NCI-H1092 (cell line): ENCODE measurements at regions not wholly inside any gene's neighbourhood (a gene's known extent, or its start where the extent isn't known, plus 50 kb on each side); places are given as distances from the start of the nearest gene placed in this dataset.
"Not testable (repeated sequence)": the region's sequence is repeated elsewhere in the genome, so short reads cannot be mapped to it uniquely, and the experiment has no call there.

Experiments
- DNase-seq: peaks from one replicate; lab custom pipeline; 2025; lab: John Stamatoyannopoulos, UW

DNA sequence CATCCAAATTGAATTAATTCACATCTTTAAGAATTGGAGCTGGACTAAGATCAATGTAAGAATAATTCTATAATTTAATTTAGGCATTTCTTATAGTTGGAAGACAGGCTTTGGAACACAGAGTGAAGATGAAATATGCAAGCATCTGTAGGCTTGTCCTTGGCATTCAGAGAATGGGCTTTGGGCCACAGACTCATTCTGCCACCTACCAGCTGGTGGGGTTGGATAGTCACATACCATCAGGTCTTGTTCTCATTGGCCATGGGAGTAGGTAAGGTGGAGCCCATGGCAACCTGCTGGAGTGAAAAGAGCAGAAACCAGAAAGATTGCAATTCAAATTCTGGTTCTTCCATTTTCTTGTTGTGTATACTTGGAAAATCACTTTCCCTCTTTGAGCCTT is 300.3 kb downstream of the CYRIA start:
- DNase-seq, result no peak

DNA sequence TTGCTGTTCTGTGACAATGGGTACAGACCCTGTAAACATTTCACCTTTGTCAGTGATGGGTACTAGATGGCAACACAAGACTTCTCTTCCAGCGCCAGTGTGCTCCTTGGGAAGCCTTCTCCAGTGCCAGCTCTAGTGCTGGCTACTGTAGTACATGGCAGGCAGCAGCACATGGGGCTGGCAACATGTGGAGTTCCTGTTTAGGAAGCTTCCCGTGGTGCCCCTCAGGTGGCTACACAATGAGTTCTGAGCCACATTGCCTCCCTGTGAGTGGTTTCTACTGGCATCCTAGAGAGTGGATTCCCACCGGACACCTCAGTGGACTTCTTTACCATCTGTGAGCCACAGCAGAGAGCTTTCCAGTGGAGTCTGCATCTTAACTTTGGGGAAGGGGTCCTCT is 302.1 kb downstream of the CYRIA start:
- no peak for DNase-seq

DNA sequence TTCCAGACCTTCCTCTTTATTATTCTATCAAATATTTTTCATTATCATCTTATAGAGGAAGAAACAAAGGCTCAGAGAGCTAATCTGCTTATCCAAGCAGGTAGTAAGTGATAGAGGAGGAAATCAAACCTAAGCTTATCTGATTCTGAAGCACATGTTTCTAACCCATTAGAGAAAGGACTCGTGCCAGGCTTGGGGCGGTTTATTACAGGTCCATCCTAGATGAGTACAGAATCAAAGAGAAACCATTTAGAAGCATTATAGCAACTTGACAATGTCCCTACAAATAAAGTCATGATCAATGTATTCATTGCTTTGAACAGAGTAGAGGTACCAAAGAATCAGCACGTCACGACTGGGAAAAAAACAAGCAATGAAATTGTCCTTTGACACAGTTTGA is 303.0 kb downstream of the CYRIA start:
- DNase-seq, result no peak

DNA sequence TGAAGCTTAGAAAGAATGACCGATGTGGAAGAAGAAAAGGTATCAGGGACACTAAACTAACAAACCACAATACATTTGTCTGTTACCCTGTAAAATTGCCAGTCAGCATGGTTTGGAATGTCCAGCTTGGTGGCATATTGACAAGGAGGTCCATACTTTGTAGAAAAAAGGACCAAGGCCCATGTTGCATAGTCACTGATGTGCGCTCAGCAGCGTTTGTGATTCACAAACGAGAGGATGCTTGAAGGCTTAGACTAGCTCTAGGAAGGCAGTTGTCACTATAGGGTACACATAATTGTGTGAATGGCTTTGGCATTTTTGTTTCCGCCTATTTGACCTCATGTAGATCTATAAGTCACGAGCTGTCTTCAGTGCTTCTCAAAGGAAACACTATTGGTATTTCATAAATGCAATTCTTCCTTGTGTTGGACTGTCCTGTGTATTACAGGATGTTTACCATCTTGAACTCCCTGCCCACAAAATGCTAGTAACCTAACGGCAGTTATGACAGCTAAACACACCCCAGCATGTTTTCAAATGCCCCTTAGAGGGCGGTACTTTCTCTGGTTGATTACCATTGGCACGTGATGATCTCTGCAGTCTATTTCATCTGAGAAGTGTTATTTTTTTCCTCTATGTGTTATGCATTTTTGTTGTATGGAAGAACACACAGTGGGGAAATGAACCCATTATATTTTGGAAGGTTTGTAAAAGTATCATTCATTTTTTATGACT is 304.2 kb downstream of the CYRIA start:
- DNase-seq, result no peak

DNA sequence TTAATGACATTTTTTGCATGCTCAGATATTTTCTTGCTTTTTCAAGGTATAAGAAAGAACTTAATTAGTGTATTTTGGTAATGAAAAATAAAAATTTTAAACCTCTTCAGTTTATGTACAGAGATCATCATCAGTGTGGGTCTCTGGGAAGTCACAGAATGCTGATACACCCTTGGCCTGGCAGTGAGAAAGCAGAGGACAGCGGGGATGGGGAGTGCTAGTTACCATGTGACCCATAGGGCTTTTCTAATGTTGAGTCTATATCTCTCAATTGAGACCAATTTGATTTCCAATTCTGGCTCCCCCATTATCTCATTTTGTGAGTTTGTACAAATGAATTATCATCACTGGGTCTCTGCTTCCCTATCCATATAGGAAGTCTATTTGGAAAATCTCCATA is 305.7 kb downstream of the CYRIA start:
- no peak for DNase-seq

DNA sequence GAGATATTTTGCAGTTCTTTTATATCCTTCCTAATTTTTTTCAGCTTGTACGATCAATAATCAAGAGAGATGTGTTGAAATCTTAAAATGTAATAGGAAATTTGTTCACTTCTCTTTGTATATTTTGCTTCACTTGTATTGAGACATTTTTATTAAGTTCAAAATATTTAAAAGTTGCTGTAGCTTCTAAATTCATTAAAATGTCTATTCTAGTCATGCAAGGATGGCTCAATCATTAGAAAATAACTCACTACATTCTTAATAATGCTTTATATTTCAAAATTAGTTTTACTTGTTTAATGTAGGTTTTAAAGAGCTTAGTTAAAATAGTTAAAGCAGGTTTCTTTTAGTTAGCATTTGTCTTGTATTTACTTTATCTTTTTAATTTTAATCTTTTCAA is 308.4 kb downstream of the CYRIA start:
- no peak for DNase-seq

DNA sequence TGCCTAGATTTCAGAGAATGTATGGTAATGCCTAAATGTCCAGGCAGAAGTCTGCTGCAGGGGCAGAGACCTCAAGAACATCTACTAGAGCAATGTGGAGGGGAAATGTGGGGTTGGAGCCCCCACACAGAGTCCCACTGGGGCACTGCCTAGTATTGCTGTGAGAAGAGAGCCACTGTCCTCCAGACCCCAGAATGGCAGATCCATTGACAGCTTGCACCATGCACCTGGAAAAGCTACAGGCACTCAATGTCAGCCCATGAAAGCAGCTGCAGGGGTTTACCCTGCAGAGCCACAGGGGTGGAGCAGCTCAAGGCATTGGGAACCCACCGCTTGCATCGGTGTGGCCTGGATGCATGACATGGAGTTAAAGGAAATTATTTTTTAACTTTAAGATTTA is 314.1 kb downstream of the CYRIA start:
- DNase-seq, result no peak

DNA sequence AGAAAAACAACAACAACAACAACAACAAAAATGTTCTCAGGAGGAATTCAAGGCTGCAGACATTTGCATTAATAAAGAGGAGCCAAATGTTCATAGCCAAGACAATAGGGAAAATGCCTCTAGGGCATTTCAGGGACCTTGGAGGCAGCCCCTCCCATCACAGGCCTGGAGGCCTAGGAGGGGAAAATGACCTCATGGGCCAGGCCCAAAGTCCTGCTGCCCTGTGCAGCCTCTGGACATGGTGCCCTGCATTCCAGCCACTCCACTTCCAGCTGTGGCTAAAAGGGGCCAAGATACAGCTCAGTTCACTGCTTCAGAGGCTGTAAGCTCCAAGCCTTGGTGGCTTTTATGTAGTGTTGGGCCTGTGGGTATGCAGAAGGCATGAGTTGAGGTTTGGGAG is 314.5 kb downstream of the CYRIA start:
- DNase-seq, result no peak

DNA sequence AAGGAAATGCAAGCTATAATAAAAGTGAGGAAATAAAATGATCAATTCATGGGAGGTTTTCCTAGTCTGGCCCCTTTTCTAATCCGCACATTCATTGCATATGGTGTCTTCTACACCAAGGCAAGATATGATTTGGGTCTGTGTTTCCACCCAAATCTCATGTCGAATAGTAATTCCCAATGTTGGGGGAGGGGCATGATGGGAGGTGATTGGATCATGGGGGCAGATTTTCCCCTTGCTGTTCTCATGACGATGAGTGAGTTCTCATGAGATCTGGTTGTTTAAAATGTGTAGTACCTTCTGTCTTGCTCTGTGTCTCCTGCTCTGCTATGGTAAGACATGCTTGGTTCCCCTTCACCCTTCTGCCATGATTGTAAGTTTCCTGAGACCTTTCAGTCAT is 315.4 kb downstream of the CYRIA start:
- no peak for DNase-seq

DNA sequence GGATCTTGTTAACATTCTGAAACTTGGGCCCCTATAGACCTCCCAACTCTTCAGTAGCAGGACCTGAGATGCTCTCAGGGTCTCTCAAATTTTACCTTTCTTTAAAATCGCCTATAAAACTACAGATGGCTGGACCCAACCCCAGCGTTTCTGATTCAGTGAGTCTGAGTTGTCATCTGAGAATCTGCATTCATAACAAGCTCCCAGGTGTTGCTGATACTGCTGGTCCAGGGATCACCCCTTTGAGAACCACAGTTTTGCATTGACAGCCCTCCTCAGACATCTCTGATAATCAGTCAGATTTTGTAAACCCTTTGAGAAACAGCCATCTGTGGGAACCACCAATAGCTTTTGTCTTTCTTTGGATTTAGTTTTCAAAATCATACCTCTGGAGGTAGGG is 315.8 kb downstream of the CYRIA start:
- DNase-seq, result no peak

DNA sequence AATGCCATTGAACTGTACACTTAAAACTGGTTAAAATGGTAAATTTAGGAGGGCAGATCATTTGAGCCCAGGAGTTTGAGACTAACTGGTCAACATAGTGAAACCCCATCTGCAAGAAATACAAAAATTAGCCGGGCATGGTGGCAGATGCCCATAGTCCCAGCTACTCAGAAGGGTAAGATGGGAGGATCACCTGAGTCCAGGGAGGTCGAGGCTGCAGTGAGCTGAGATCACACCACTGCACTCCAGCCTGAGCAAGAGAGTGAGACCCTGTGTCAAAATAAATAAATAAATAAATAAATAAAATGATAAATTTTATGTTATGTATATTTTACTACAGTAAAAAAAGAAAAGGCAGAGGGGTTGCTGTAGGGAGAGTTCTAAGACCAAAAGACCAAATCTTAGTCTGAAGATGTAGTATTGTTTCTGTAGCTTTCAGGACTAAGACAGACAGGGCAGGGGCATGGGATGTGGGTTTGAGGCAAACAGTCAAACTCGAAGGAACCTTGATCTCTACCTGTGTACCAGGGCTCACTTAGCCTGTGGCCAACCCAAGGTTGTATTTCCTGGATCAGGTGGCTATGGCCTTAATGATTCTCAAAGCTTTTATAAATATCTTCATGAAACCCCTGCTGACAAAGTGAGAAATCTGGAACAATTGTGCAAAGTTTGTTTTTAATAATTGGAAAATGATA is 316.7 kb downstream of the CYRIA start:
- no peak for DNase-seq

DNA sequence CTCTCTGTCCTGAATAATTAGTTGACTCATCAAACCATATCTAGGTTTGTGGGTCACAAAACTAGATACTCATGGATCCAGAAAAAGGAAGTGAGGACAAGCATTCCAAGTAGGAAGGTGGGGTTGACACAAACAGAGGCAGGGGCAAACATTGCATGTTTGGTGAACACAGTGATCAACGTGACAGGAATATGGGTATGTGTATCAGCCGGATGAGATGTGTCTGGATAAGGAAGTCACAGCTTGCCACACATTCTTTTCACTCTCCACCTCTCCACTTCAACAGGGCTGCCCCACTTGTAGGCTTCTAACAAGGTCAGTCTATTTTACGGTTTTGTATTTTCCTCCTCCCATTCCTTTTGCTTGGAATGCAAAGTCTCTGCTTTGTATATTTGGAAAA is 319.0 kb downstream of the CYRIA start:
- no peak for DNase-seq

DNA sequence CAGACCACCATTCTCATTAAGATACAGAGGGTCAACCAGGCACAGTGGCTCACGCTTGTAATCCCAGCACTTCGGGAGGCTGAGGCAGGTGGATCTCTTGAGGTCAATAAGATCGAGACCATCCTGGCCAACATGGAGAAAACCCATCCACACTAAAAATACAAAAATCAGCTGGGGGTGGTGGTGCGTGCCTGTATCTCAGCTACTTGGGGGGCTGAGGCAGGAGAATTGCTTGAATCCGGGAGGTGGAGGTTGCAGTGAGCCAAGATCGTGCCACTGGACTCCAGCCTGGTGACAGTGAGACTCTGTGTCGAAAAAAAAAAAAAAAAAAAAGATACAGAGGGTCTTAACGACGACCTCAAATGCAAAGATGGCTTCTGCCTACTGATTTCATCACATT is 320.4 kb downstream of the CYRIA start:
- not testable (repeated sequence) for DNase-seq

DNA sequence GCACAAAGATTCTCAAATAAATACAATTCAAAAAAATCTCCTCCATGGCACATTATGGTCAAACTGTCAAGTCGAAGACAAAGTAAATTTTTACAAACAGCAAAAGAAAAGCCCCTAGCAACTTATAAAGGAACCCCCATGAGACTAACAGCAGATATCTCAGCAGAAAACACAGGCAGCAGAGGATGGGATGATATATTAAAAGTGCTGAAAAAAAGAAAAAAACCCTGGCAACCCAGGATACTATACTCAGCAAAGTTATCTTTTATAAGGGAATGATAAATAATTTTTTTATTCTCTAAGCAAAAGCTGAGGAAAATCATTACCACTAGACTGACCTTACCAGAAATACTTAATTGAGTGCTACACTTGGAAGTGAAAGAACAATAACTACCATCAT is 326.4 kb downstream of the CYRIA start:
- no peak for DNase-seq

DNA sequence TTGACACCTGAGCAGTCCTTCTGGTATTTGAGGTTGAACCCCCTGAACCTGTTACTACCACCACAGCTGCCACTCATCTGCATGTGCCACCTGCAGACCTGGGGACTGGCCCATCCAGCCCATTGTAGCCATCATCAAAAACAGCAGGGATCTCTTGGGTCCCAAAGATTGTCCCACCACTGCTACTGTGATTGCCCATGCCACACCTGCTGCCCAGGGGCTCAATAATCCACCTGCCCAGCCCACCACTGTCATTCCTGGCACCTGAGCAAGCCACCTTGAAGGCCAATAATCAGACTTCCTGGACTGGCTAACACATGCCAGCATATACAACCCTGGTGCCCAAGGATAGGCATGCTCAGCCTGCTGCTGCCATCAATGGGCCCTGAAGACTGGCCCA is 327.6 kb downstream of the CYRIA start:
- DNase-seq, result no peak

DNA sequence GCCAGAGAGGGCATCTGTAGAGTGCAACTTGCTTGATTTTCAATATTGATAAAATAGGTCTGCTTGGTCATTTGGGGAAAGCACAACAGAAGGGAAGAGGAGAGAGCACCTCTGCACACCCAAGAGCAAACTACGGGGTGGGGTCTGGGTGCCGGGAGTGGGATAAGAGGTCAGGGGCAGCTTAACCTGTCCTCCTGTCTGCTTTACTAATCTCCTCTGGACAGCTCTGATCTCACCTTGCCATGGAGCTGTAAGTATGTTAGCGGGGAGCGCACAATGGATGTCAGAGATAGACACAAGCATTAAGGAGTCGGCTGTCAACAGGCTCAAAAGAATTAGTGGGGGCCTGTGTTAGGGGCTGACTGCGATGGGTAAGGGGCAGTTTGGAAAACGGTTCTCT is 328.7 kb downstream of the CYRIA start:
- no peak for DNase-seq

DNA sequence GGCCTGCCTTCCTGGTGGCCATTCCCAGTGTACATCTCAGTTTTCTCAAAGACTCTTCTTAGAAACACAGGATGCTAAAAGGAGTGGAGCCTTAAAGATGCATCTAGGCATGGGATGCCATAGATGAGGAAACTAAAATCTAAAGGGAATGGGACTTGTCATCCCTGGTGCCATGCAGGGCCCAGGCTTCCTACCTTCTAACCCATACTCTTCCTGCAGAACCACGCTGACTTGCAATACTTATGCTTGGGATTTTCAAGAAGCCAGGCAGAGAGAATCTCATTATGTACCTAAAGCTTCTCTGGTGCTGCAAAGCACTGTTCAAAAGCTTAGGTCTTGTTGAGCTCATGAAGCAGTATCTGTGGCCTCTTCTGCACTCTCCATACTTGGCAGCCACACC is 329.1 kb downstream of the CYRIA start:
- no peak for DNase-seq

DNA sequence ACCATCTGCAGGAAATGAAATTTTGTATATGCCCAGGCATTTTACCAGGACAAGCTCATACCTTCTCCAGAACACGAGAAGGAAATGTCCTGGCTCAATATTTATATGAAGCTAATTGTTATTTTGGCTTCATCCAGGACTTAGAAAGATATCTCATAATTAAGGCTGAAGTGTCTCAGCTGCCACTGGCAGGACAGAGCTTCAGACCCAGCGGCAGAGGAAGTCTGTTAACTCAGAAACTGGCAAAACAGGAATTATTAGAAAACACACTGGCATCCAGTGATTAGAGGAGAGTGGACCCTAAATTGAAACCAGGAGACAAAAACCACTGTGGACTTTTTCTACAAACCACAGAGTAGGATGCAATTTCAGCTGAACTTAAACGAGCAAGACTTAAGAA is 329.7 kb downstream of the CYRIA start:
- DNase-seq, result no peak

DNA sequence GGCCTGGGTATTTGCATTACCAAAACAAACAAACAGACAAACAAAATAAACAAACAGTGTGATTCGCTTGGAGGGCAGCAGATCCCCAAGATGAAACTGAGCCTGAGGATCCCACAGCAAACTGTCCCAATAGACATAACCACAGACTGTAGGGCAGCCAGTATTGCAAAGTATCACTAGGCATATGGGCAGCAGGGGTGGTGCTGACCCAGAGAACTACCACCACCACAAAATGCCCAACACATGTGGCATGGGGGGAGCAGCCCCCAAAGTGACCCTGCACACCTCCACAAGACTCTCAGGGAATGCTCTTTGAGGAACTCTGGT is 330.1 kb downstream of the CYRIA start:
- no peak for DNase-seq

DNA sequence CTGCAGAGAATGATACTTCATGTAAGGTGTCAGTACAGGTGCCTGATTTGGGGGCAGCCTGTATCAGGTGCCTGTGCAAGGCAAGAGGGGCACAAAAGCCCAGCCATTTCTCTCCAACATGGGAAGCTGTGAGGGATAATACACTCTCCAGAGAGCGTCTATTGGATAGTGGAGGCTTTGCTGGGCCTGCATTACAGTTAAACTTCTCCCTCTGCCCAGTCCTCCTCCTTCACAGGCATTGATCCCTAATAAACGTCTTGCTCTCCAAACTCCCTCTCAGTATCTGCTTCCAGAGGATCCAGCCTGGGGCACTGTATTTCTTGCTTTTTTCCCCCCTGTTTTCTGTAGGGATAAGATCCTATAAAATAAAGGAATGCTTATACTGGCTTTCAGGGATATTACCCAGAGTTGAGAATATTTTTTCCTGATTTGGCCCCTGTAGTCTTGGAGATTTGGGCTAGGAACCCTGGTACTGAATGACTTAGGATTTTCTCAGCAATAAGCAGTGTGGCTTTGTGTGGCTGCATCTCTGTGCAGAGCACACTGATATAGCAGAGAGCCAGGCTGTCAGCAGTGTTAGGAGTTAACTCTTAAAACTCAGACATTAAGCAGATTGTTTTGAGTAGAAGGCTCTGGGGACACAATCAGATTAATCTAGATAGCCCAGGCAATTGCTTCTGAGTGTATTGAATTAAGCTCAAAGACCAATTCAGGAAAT is 330.6 kb downstream of the CYRIA start:
- no peak for DNase-seq

DNA sequence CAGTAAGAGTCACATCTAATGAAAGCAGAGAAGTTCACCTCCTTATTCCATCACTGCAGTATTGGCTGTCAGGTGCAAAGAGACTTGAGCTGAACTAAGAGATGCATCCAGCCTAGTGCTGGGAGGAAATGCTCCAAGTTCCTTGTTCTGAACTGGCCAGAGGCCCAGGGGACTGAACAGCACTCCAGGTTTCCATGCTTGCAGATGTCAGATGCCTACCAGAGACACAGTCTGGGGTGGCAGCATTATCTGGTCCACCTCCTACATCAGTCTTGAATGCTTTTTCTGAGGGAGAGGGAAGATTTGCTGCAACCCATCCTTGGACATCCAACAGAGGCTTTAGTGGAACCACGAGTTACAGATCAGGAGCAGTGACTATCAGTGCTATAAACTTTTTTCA is 331.3 kb downstream of the CYRIA start:
- DNase-seq, result no peak

DNA sequence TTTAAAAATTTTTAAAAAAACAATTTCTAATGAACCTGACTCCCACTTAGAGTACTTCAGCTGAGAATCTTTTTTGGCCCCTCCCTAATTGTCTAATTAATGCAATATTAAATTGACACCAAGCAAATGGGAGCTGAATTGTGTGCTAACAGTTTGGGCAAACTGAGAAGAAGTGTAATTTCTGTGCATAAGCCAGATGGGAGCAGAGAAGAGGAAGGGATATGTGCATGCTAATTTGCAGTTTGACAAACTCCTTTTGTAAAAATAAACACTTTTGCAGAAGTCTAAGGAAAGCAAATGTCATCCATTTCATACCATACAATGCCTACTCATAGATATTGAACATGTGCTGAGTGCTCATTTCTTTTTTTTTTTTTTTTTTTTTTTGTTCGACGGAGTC is 332.0 kb downstream of the CYRIA start:
- DNase-seq, result no peak
